HG02678 (cell line): ENCODE measurements at regions not wholly inside any gene's neighbourhood (a gene's known extent, or its start where the extent isn't known, plus 50 kb on each side); places are given as distances from the start of the nearest gene placed in this dataset.
"Not testable (repeated sequence)": the region's sequence is repeated elsewhere in the genome, so short reads cannot be mapped to it uniquely, and the experiment has no call there.

Source experiments
- ATAC-seq: cut with Tn5 transposase; IDR thresholded peaks from one replicate; pipeline ENCODE4 v1.9.1; 2021; ENCODE audit warnings: mild to moderate bottlenecking, moderate library complexity; ENCODE audit not compliant: unreplicated experiment

GRCh38 chr2:7368211-7368610 lies 451.0 kb downstream of the RNF144A start:
- no peak for ATAC-seq

DNA sequence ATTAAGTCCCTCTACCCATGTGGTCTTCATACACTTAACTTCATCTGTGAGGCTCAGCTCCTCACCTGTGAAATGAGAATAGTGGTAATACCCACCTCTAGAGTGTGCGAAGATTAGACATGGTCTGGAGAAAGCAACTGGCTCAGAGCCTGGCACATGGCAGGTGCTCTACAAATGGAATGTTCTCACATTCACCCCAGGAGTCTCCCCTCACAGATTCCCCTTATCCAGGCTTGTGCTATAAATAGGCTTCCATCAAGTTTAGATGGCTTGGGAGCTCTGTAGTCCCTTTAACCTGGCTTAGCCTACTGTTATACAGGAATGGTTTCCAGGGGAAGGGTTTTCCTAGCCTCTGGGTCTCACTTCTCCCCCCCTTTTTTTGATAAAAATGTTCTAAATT lies 455.9 kb downstream of the RNF144A start:
- ATAC-seq, result no peak

DNA sequence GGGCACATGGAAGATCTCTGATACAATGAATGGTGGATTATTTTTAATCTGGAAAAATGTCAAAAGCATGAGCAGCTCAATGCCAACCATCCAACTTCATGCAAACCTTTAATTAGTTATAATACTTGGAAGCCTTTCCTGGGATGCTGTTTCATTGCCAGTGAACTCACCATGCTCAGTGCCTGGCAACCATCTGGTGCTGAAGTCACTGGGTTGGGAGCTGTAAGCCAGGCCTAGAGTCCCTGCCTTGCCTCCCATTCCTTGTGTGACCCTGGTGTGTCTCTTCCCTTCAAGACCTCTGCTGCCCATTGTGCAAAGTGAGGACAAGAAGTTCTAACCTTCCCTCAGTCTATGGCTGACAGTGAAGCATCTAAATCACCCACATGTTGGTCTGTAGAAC lies 458.7 kb downstream of the RNF144A start:
- no peak for ATAC-seq

DNA sequence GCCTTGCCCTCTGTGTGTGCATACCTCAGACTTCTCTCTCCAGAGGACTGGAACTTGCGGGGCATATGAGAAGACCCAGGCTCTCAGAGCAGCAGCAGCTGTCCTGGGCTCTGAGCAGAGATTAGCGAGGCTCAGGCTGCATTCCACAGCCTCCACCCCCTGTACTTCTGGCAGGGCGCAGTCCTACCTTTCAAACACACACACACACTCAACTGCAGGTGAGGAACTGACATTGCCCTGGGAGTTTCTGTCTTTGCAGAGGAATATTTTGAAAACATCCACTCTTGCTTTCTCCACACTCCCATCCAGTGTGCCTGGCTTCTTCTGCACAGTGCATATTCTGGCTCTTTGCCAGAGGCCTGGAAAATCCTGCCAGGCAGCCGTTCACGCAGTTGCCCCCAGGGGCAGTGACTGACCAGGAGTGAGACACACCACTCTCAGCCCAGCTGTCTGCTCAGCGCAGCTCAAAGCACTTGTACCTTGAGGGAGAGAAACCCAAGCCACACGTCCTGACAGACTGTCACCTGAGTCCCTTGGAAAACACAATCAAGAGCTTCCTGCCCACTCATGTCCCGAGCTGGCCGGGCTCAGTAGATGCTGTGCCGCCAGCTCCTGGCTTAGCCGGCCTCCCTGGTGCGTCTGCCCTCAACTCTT lies 460.8 kb downstream of the RNF144A start:
- ATAC-seq, result no peak

- ATAC-seq, result no peak
Measured at GRCh38 chr2:7378591-7378990, 461.4 kb downstream of the RNF144A start.

DNA sequence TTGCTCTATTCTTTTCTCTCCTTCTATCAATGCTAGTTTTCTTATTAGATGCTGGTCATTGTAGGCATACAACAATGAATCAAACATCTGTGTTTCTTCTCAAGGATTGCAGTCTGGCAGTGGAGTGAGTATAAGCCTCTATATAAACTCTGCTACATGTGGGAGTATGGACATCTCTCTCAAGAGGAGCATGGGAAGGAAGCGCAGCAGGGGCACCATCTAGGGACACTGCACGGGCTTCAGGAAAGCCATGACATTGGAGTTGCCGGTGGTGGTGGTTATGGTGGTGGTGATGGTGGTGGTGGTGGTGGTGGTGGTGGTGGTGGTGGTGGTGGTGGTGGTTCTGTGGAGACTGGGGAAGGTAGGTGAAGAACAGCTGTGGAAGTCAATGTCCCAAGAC lies 462.6 kb downstream of the RNF144A start:
- no peak for ATAC-seq

DNA sequence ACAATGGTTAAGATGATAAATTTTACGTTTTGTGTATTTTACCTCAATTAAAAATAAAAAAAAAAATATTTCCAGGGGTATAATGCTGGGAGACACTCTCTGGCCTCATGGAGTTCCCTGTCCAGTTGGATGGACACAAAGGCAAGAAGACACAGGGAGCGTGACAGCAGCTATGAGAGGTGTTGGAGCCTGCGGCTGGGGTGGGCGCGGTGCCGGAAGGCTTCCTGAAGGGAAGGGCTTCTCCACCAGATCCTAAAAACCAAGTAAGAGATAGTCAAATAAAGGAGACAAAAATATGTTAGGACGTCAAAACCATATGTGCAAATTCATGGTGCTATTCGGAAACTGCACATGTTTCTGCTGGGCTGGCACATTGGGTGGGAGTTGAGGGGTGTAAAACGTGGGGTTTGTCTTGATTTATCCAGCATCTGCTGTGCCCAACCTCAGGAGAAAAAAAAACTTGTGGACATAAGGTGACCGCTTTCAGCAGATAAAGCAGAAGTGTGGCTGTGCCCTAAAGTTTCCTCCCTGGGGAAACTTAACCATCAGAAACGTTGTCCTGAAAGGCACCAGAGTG lies 467.6 kb downstream of the RNF144A start:
- ATAC-seq, result no peak

- ATAC-seq, result not testable (repeated sequence)
Measured at GRCh38 chr2:7390311-7390710, 473.1 kb downstream of the RNF144A start.

GRCh38 chr2:7392076-7392787 lies 475.0 kb downstream of the RNF144A start:
- ATAC-seq, result no peak

- no peak for ATAC-seq
Measured at GRCh38 chr2:7394195-7394594, 477.0 kb downstream of the RNF144A start.

GRCh38 chr2:7400628-7401027 lies 483.4 kb downstream of the RNF144A start:
- no peak for ATAC-seq

GRCh38 chr2:7403092-7403775 lies 486.0 kb downstream of the RNF144A start:
- ATAC-seq, result no peak

GRCh38 chr2:7405861-7406715 lies 488.9 kb downstream of the RNF144A start:
- no peak for ATAC-seq

DNA sequence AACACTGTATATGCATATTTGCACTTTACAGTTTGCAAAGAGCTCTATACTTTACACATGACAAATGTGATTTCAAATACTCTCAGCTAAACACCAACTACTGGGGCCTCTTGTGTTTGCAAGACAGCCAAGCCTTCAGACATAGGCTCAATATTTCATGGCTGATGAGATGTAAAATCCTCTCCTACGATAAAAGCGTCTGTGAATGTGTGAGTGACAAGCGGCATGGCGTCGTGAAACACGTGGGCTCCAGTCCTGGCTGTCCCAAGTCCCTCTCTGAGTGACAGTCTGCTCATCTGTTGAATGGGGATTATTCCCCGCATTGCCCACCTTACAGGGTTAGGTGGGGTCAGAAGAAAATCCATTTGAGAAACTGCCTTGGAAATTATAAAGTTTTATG lies 489.8 kb downstream of the RNF144A start:
- no peak for ATAC-seq

GRCh38 chr2:7407906-7408680 lies 490.9 kb downstream of the RNF144A start:
- ATAC-seq, result no peak

- ATAC-seq, result no peak
Measured at GRCh38 chr2:7411691-7412090, 494.5 kb downstream of the RNF144A start.

GRCh38 chr2:7417845-7418742 lies 500.9 kb downstream of the RNF144A start:
- ATAC-seq, result no peak

- ATAC-seq, result no peak
Measured at GRCh38 chr2:7419186-7419585, 502.0 kb downstream of the RNF144A start.

DNA sequence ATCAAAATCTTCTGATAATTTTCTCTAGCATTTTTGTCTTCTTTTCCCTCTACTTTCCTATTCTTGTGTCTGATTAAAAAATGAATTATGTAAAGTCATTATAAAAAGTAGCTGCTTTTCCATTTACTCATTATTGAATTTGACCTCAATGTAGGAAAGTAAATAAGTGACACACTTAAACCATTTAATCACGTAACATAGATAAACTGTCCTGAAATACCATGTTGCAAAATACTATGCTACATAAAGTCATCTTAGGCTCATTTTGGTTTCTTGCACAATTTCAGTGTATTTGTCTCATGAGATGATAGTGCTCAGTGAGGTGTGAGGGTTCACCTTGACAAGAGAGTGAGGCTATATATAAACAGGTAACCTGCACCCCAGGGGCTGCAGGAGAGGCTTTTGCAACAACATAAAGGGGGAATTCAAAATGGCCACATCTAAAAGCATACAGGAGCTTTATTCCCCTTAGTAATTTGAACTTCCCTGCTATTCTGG lies 502.7 kb downstream of the RNF144A start:
- no peak for ATAC-seq
